ENCODE measurements at regions not wholly inside any gene's neighbourhood (a gene's known extent, or its start where the extent isn't known, plus 50 kb on each side); places are given as distances from the start of the nearest gene placed in this dataset.

- intact Hi-C loops (cut with micrococcal nuclease), result no loop called here
- H3K9me3 Mint-ChIP-seq, result peaks cover 12 to 33% (median 19%) of the 10 kb centered on the region in 11 donors
- ChIA-PET CTCF (no interaction called here), POLR2A (no interaction called here)
- no peaks in the 10 kb centered on the region for H3K27me3 ChIP-seq (ENCODE audit: control insufficient read depth in 2 of 2, insufficient read depth in 2 of 2, low read length in 2 of 2)
- peaks cover 0 to 7% (median 4%) of the 10 kb centered on the region in 5 donors for H3K36me3 Mint-ChIP-seq
- no peaks in the 10 kb centered on the region for H3K4me1 ChIP-seq (ENCODE audit: control insufficient read depth in 2 of 2, insufficient read depth in 2 of 2, low read length in 2 of 2)
- ATAC-seq, result no peak
- DNase-seq, result no peak
- H3K27ac Mint-ChIP-seq, result no peak overlapping the region
- H3K4me3 ChIP-seq (ENCODE audit: low read length), result no peak overlapping the region
- peaks cover 0 to 5% (median 0%) of the 10 kb centered on the region in 3 experiments for H3K9me3 ChIP-seq (ENCODE audit: control insufficient read depth in 2 of 3, low read length in 3 of 3)
- no peak overlapping the region for H3K4me3 Mint-ChIP-seq
- H3K4me1 Mint-ChIP-seq, result no peaks in the 10 kb centered on the region
- H3K36me3 ChIP-seq (ENCODE audit: control insufficient read depth in 2 of 3, insufficient read depth in 3 of 3, low read length in 3 of 3), result no peaks in the 10 kb centered on the region
- no peak overlapping the region for H3K27ac ChIP-seq (ENCODE audit: low read depth, low read length)
- H3K27me3 Mint-ChIP-seq, result peaks cover 0 to 26% (median 10%) of the 10 kb centered on the region in 5 donors
Measured at GRCh38 chr10:131802156-131802915, 98.5 kb upstream of the PPP2R2D start.

- intact Hi-C loops (cut with micrococcal nuclease), result no loop called here
- ChIA-PET POLR2A (no interaction called here), CTCF (no interaction called here)
- Mint-ChIP-seq H3K9me3 (peaks cover 11 to 28% (median 17%) of the 10 kb centered on the region in 11 donors), H3K36me3 (peaks cover 0 to 7% (median 4%) of the 10 kb centered on the region in 5 donors), H3K4me1 (no peaks in the 10 kb centered on the region), H3K4me3 (no peak overlapping the region), H3K27ac (no peak overlapping the region), H3K27me3 (peaks cover 0 to 24% (median 10%) of the 10 kb centered on the region in 5 donors)
- no peak overlapping the region for H3K4me3 ChIP-seq (ENCODE audit: low read length)
- H3K9me3 ChIP-seq (ENCODE audit: control insufficient read depth in 2 of 3, low read length in 3 of 3), result no peaks in the 10 kb centered on the region
- no peaks in the 10 kb centered on the region for H3K4me1 ChIP-seq (ENCODE audit: control insufficient read depth in 2 of 2, insufficient read depth in 2 of 2, low read length in 2 of 2)
- DNase-seq, result no peak
- H3K27ac ChIP-seq (ENCODE audit: low read depth, low read length), result no peak overlapping the region
- no peaks in the 10 kb centered on the region for H3K27me3 ChIP-seq (ENCODE audit: control insufficient read depth in 2 of 2, insufficient read depth in 2 of 2, low read length in 2 of 2)
- ATAC-seq, result no peak
- H3K36me3 ChIP-seq (ENCODE audit: control insufficient read depth in 2 of 3, insufficient read depth in 3 of 3, low read length in 3 of 3), result no peaks in the 10 kb centered on the region
Measured at GRCh38 chr10:131802996-131803395, 97.8 kb upstream of the PPP2R2D start.

- no peak overlapping the region for H3K27ac ChIP-seq (ENCODE audit: low read depth, low read length)
- H3K27me3 ChIP-seq (ENCODE audit: control insufficient read depth in 2 of 2, insufficient read depth in 2 of 2, low read length in 2 of 2), result no peaks in the 10 kb centered on the region
- peaks cover 0 to 15% (median 8%) of the 10 kb centered on the region in 5 donors for H3K27me3 Mint-ChIP-seq
- H3K9me3 Mint-ChIP-seq, result peaks cover 7 to 18% (median 12%) of the 10 kb centered on the region in 11 donors
- H3K4me3 ChIP-seq (ENCODE audit: low read length), result no peak overlapping the region
- no peaks in the 10 kb centered on the region for H3K36me3 ChIP-seq (ENCODE audit: control insufficient read depth in 2 of 3, insufficient read depth in 3 of 3, low read length in 3 of 3)
- intact Hi-C loops (cut with micrococcal nuclease), result no loop called here
- DNase-seq, result no peak
- no peak overlapping the region for H3K4me3 Mint-ChIP-seq
- peaks cover 0 to 7% (median 4%) of the 10 kb centered on the region in 5 donors for H3K36me3 Mint-ChIP-seq
- ChIA-PET POLR2A (no interaction called here), CTCF (no interaction called here)
- no peak for ATAC-seq
- H3K4me1 Mint-ChIP-seq, result no peaks in the 10 kb centered on the region
- no peaks in the 10 kb centered on the region for H3K4me1 ChIP-seq (ENCODE audit: control insufficient read depth in 2 of 2, insufficient read depth in 2 of 2, low read length in 2 of 2)
- H3K27ac Mint-ChIP-seq, result no peak overlapping the region
- no peaks in the 10 kb centered on the region for H3K9me3 ChIP-seq (ENCODE audit: control insufficient read depth in 2 of 3, low read length in 3 of 3)
Measured at GRCh38 chr10:131803860-131804425, 96.9 kb upstream of the PPP2R2D start.

- H3K4me1 ChIP-seq (ENCODE audit: control insufficient read depth in 2 of 2, insufficient read depth in 2 of 2, low read length in 2 of 2), result no peaks in the 10 kb centered on the region
- ChIA-PET CTCF (no interaction called here), POLR2A (no interaction called here)
- intact Hi-C loops (cut with micrococcal nuclease), result no loop called here
- DNase-seq, result no peak
- H3K4me3 ChIP-seq (ENCODE audit: low read length), result no peak overlapping the region
- Mint-ChIP-seq H3K27ac (no peak overlapping the region), H3K4me3 (no peak overlapping the region), H3K36me3 (peaks cover 0 to 6% (median 4%) of the 10 kb centered on the region in 5 donors), H3K27me3 (peaks cover 0 to 12% (median 8%) of the 10 kb centered on the region in 5 donors), H3K9me3 (peaks cover 3 to 11% (median 6%) of the 10 kb centered on the region in 11 donors), H3K4me1 (no peaks in the 10 kb centered on the region)
- H3K9me3 ChIP-seq (ENCODE audit: control insufficient read depth in 2 of 3, low read length in 3 of 3), result no peaks in the 10 kb centered on the region
- H3K36me3 ChIP-seq (ENCODE audit: control insufficient read depth in 2 of 3, insufficient read depth in 3 of 3, low read length in 3 of 3), result no peaks in the 10 kb centered on the region
- H3K27ac ChIP-seq (ENCODE audit: low read depth, low read length), result no peak overlapping the region
- ATAC-seq, result no peak
- H3K27me3 ChIP-seq (ENCODE audit: control insufficient read depth in 2 of 2, insufficient read depth in 2 of 2, low read length in 2 of 2), result no peaks in the 10 kb centered on the region
Measured at GRCh38 chr10:131804551-131805295, 96.1 kb upstream of the PPP2R2D start.

GRCh38 chr10:131805696-131806095 lies 95.1 kb upstream of the PPP2R2D start:
- Histone ChIP-seq H3K36me3 (ENCODE audit: control insufficient read depth in 2 of 3, insufficient read depth in 3 of 3, low read length in 3 of 3) (no peaks in the 10 kb centered on the region), H3K4me1 (ENCODE audit: control insufficient read depth in 2 of 2, insufficient read depth in 2 of 2, low read length in 2 of 2) (no peaks in the 10 kb centered on the region), H3K4me3 (ENCODE audit: low read length) (no peak overlapping the region), H3K9me3 (ENCODE audit: control insufficient read depth in 2 of 3, low read length in 3 of 3) (no peaks in the 10 kb centered on the region), H3K27ac (ENCODE audit: low read depth, low read length) (no peak overlapping the region), H3K27me3 (ENCODE audit: control insufficient read depth in 2 of 2, insufficient read depth in 2 of 2, low read length in 2 of 2) (no peaks in the 10 kb centered on the region)
- DNase-seq (no peak), ATAC-seq (no peak)
- CTCF ChIA-PET, result no interaction called here
- H3K27me3 Mint-ChIP-seq, result peaks cover 0 to 22% (median 2%) of the 10 kb centered on the region in 5 donors
- H3K36me3 Mint-ChIP-seq, result no peaks in the 10 kb centered on the region
- H3K27ac Mint-ChIP-seq, result no peak overlapping the region
- POLR2A ChIA-PET, result no interaction called here
- no peak overlapping the region for H3K4me3 Mint-ChIP-seq
- no peaks in the 10 kb centered on the region for H3K4me1 Mint-ChIP-seq
- intact Hi-C loops (cut with micrococcal nuclease), result no loop called here
- H3K9me3 Mint-ChIP-seq, result peaks cover 0 to under 1% (median 0%) of the 10 kb centered on the region in 11 donors

- no peak overlapping the region for H3K27ac Mint-ChIP-seq
- no peak overlapping the region for H3K4me3 Mint-ChIP-seq
Measured at GRCh38 chr10:131806146-131806545, 94.7 kb upstream of the PPP2R2D start.

More at GRCh38 chr10:131806146-131806545, 94.7 kb upstream of the PPP2R2D start:
- H3K4me1 Mint-ChIP-seq, result no peaks in the 10 kb centered on the region
- H3K9me3 ChIP-seq (ENCODE audit: control insufficient read depth in 2 of 3, low read length in 3 of 3), result no peaks in the 10 kb centered on the region
- H3K9me3 Mint-ChIP-seq, result no peaks in the 10 kb centered on the region
- H3K27ac ChIP-seq (ENCODE audit: low read depth, low read length), result no peak overlapping the region
- H3K36me3 ChIP-seq (ENCODE audit: control insufficient read depth in 2 of 3, insufficient read depth in 3 of 3, low read length in 3 of 3), result no peaks in the 10 kb centered on the region
- ChIA-PET CTCF (no interaction called here), POLR2A (no interaction called here)
- intact Hi-C loops (cut with micrococcal nuclease), result no loop called here
- ATAC-seq (no peak), DNase-seq (no peak)
- H3K36me3 Mint-ChIP-seq, result no peaks in the 10 kb centered on the region
- H3K27me3 ChIP-seq (ENCODE audit: control insufficient read depth in 2 of 2, insufficient read depth in 2 of 2, low read length in 2 of 2), result no peaks in the 10 kb centered on the region
- H3K27me3 Mint-ChIP-seq, result peaks cover 0 to 26% (median 0%) of the 10 kb centered on the region in 5 donors
- H3K4me3 ChIP-seq (ENCODE audit: low read length), result no peak overlapping the region
- no peaks in the 10 kb centered on the region for H3K4me1 ChIP-seq (ENCODE audit: control insufficient read depth in 2 of 2, insufficient read depth in 2 of 2, low read length in 2 of 2)
